Activated T-helper 2 cell treated with anti-CD3 and anti-CD28 coated beads, Interferon-gamma antibody, Interleukin-2, Interleukin-4, amounts not matched to agents 10 μg/mL and 5 μg/mL and 100 μg/mL, durations not matched to agents 14 hours and 24 hours and 36 hours (primary cell): ENCODE measurements at regions not wholly inside any gene's neighbourhood (a gene's known extent, or its start where the extent isn't known, plus 50 kb on each side); places are given as distances from the start of the nearest gene placed in this dataset.
"Not testable (repeated sequence)": the region's sequence is repeated elsewhere in the genome, so short reads cannot be mapped to it uniquely, and the experiment has no call there.

Source experiments
- DNase-seq: peaks from one replicate; pipeline ENCODE4 v3.0.0; 2021; ENCODE audit warnings: low spot score
- H3K27ac Mint-ChIP-seq: one replicate; pipeline ENCODE4 v1.8.0; 2021; ENCODE audit warnings: mixed read lengths
- H3K27me3 Mint-ChIP-seq: one replicate; pipeline ENCODE4 v1.8.0; 2021; ENCODE audit warnings: low read depth, mixed read lengths
- H3K36me3 Mint-ChIP-seq: one replicate; pipeline ENCODE4 v1.8.0; 2021; ENCODE audit warnings: low read depth, mixed read lengths
- H3K4me1 Mint-ChIP-seq: one replicate; pipeline ENCODE4 v1.8.0; 2021; ENCODE audit warnings: low read depth, mixed read lengths
- H3K4me3 Mint-ChIP-seq: one replicate; pipeline ENCODE4 v1.8.0; 2021; ENCODE audit warnings: low read depth, mild to moderate bottlenecking, moderate library complexity, mixed read lengths
- H3K9me3 Mint-ChIP-seq: one replicate; pipeline ENCODE4 v1.8.0; 2021; ENCODE audit warnings: mixed read lengths
- intact Hi-C: fragments of 100-400 bp; cut with micrococcal nuclease; formaldehyde crosslinking; loops from one replicate; pipeline ENCODE4 v1.15.1; 2023

DNA sequence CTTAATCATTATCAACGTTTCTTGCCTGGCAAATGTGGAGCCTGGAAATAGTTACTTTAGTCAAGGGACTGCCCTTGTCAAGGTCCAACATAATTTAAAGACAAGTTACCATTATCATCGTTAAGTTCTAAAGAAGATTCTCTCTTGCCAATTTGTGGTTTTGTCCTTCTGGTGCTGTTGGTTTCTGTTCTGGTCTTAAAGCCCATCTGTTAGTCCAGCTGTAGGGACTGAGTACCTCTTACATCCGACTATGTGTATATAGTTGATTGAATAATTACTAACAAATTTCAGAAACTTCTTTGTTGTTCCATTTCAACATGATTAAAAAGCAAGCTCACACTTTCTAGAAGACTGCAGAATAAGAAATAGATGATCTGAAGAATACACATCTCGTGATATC is 1854.9 kb downstream of the MAT2B start:
- peaks cover 7% of the 10 kb centered on the region for H3K9me3 Mint-ChIP-seq
- H3K36me3 Mint-ChIP-seq: no peaks in the 10 kb centered on the region
- no peaks in the 10 kb centered on the region for H3K4me1 Mint-ChIP-seq
- no peaks in the 10 kb centered on the region for H3K27me3 Mint-ChIP-seq
- no peak for DNase-seq
- H3K4me3 Mint-ChIP-seq: no peak overlapping the region
- intact Hi-C loops: no loop called here
- H3K27ac Mint-ChIP-seq: no peak overlapping the region

DNA sequence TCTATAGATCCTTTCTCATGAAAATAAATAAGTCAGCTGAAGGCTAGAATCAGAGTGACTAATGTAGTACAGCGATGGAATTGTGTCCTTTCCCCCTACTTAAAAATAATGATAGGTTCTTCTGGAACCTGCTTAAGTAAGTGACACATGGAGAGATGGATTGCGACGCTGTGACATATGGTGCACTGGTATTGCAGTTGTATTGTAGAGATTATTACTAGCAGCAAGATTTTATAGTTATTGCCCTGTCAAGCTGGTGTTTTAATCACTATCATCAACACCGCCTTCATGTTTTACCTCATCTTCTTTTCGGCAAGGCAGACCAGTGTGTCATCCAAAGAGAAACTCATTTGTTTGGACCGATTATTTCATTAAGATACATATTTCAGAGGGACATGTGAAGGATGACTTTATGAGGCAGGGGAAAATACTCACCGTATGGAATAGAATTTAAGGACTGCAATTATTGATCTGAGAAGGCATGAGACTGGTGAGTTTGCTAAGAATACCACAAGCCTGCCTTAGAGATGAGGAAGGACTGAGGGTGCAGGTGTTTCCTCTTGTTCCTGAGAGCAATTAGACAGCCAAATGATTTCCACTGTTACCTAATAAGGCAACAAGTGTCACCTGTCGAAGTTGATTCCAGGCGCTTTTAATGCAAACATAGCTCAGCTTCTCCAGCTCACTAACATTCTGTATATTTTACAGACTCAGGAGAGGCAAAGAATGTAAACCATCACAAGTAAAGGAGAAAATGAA is 1855.5 kb downstream of the MAT2B start:
- H3K27ac Mint-ChIP-seq: no peak overlapping the region

DNA sequence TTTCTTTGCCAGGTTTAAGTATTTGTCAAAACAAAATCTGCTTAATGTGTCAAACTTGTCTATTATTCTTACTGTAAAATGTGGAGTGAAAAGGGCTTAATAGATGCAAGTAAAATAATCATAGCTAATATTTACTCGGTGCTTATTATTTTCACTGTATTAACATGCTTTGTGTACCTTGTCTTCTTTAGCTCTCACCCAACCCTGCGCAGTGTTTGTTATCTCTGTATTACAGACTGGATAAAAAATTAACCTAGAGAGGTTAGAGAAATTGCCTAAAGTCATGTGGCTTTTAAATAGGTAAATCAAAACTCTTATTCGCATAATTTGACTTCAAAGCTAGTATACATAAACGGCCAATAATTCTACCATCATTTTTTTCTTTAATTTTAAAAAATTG is 1864.8 kb downstream of the MAT2B start:
- H3K27me3 Mint-ChIP-seq: no peaks in the 10 kb centered on the region
- no peak for DNase-seq
- H3K9me3 Mint-ChIP-seq: peaks cover 5% of the 10 kb centered on the region
- H3K27ac Mint-ChIP-seq: no peak overlapping the region
- intact Hi-C loops: no loop called here
- no peaks in the 10 kb centered on the region for H3K36me3 Mint-ChIP-seq
- no peak overlapping the region for H3K4me3 Mint-ChIP-seq
- no peaks in the 10 kb centered on the region for H3K4me1 Mint-ChIP-seq

More for the DNA sequence above, 1855.5 kb downstream of the MAT2B start:
- no peak for DNase-seq
- Mint-ChIP-seq H3K36me3 (no peaks in the 10 kb centered on the region), H3K4me1 (no peaks in the 10 kb centered on the region), H3K9me3 (peaks cover 10% of the 10 kb centered on the region), H3K27me3 (no peaks in the 10 kb centered on the region), H3K4me3 (no peak overlapping the region)
- intact Hi-C loops: no loop called here

DNA sequence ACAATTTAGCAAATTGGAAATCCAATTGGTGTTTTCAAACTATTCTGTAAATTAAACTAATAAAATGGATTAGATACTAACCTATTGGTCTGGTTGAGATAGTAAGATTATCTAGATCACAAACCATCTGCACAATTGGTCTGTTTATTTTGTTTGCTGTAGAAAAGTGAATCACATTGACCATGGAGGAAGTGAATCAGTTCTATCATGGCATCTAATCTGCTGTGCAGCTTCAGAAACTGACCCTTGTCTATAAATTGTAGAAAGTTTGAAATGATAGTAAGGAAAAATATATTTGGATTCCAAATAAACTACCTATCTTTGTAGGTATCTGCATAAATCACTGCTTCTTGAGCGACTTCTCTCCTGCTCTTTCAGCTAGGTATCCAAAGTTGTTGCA is 1865.4 kb downstream of the MAT2B start:
- intact Hi-C loops: no loop called here
- no peaks in the 10 kb centered on the region for H3K4me1 Mint-ChIP-seq
- no peaks in the 10 kb centered on the region for H3K27me3 Mint-ChIP-seq
- H3K9me3 Mint-ChIP-seq: no peaks in the 10 kb centered on the region
- H3K4me3 Mint-ChIP-seq: no peak overlapping the region
- H3K36me3 Mint-ChIP-seq: no peaks in the 10 kb centered on the region
- DNase-seq: no peak
- no peak overlapping the region for H3K27ac Mint-ChIP-seq

DNA sequence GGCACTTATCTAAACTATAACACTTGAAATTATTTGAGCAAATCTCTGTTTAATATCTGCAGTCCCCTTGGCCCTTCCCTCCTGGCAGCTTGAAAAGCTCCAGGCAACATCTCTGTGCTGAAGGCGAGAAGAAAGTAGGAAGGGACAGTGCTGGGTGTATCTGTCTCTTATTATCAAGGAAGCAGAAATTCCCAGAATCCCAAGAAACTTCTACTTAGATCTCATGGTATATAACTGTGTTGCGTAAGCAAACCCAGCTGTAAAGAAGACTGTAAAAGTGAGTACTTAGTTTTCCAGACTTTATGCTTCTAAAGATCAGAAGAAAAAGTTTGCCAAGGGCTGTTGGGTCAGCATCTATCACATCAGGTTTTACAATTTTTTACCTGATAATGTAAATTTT is 1869.8 kb downstream of the MAT2B start:
- intact Hi-C loops: no loop called here
- no peaks in the 10 kb centered on the region for H3K9me3 Mint-ChIP-seq

DNA sequence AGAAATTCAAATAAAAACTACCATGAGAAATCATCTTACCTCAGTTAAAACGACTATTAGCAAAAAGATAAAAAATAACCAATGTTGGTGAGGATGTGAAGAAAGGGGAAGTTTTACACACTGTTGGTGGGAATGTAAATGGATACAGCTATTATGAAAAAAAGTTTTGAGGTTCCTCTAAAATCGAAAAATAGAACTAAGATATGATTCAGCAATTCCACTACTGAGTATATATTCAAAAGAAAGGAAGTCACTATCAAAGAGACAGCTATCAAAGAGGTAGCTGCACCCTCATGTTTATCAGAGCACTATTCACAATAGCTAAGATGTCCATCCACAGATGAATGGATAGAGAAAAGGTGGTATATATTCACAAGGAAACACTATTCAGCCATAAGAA is 1888.4 kb downstream of the MAT2B start:
- Mint-ChIP-seq H3K9me3 (peaks cover 40% of the 10 kb centered on the region), H3K36me3 (no peaks in the 10 kb centered on the region), H3K27me3 (no peaks in the 10 kb centered on the region), H3K4me3 (no peak overlapping the region), H3K27ac (no peak overlapping the region), H3K4me1 (no peaks in the 10 kb centered on the region)
- DNase-seq: no peak
- intact Hi-C loops: no loop called here

More for the DNA sequence above, 1869.8 kb downstream of the MAT2B start:
- H3K4me3 Mint-ChIP-seq: no peak overlapping the region
- DNase-seq: no peak
- no peaks in the 10 kb centered on the region for H3K4me1 Mint-ChIP-seq
- no peak overlapping the region for H3K27ac Mint-ChIP-seq
- no peaks in the 10 kb centered on the region for H3K27me3 Mint-ChIP-seq
- no peaks in the 10 kb centered on the region for H3K36me3 Mint-ChIP-seq

DNA sequence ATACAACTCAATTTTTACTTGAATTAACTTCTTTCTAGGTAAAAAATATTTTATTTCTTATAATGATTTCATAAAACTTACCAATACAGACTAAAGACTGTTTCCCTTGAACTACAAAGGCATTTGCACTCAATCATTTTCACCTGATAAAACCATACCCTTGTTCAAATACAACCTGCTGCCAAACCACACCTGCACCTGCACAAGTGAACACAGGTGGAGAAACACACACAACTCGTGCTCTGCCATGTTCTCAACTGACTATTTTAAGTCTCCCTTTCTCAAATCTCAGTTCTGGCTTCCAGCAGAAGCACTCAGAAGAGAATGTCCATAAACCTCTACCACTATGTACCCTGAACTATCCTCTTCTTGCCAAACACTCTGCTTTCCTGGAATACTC is 1892.1 kb downstream of the MAT2B start:
- intact Hi-C loops: no loop called here
- H3K27me3 Mint-ChIP-seq: no peaks in the 10 kb centered on the region
- no peak overlapping the region for H3K4me3 Mint-ChIP-seq
- H3K4me1 Mint-ChIP-seq: no peaks in the 10 kb centered on the region
- DNase-seq: no peak
- no peak overlapping the region for H3K27ac Mint-ChIP-seq
- H3K9me3 Mint-ChIP-seq: peaks cover 17% of the 10 kb centered on the region
- H3K36me3 Mint-ChIP-seq: no peaks in the 10 kb centered on the region

DNA sequence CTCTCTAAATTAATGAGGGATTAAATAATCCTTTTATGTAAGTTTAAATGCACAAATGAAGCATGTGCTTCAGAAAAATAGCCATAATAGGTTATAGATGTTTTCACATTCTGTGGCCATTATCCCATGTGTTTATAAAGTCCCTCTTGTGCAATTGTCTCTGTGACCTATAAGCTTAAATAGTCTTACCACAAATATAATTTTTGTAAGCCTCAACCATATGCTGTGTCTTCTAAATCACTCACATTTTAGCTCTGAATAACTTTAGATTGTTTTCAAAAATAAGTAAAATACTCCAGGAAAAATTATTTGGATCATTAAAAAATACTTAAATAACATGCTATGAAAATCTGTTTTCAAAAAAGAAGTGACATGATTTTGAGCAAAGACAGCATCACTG is 1894.7 kb downstream of the MAT2B start:
- no peaks in the 10 kb centered on the region for H3K27me3 Mint-ChIP-seq
- no peaks in the 10 kb centered on the region for H3K4me1 Mint-ChIP-seq
- intact Hi-C loops: no loop called here
- H3K9me3 Mint-ChIP-seq: peaks cover 10% of the 10 kb centered on the region
- H3K4me3 Mint-ChIP-seq: no peak overlapping the region
- H3K36me3 Mint-ChIP-seq: no peaks in the 10 kb centered on the region
- no peak for DNase-seq
- H3K27ac Mint-ChIP-seq: no peak overlapping the region

DNA sequence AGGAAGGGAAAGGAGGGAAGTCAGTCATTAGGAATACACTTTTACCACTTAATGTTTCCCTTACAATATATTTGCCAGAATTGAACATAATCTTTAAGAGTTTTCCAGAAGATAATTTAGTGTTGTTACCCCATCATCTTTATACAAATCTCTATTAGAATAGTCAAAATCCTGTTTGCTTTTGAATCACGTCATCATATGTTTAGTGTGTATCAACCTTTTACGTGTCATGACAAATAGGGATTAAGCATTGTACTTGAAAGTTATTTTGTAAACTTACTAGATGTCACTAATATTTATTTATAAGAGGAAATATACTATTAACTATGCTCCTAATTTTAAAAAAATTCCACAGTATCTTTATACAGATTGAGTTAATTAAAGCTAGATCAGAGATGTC is 1899.5 kb downstream of the MAT2B start:
- Mint-ChIP-seq H3K4me1 (no peaks in the 10 kb centered on the region), H3K9me3 (peaks cover 32% of the 10 kb centered on the region), H3K36me3 (no peaks in the 10 kb centered on the region), H3K27ac (no peak overlapping the region), H3K27me3 (no peaks in the 10 kb centered on the region), H3K4me3 (no peak overlapping the region)
- intact Hi-C loops: no loop called here
- DNase-seq: no peak

DNA sequence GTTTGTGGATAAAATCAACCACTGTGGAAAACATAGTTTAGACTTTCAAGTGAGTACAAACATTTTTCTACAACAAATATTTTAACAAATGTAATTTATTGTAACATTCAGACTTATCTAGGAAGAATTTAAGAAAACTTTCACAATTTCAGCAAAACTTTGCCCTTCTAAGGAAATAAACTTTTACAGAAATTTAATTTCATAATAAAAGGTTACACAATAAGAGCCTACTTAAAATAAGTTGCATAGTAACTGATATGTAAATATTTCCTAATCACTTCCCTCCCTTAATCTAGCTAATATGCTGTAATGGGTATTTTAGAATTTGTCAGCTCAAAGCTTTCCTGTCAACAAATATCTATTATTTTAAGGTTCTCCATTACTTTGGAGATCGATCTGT is 1899.9 kb downstream of the MAT2B start:
- no peaks in the 10 kb centered on the region for H3K4me1 Mint-ChIP-seq
- DNase-seq: no peak
- no peak overlapping the region for H3K4me3 Mint-ChIP-seq
- no peaks in the 10 kb centered on the region for H3K36me3 Mint-ChIP-seq
- intact Hi-C loops: no loop called here
- no peaks in the 10 kb centered on the region for H3K27me3 Mint-ChIP-seq
- H3K9me3 Mint-ChIP-seq: peaks cover 36% of the 10 kb centered on the region
- no peak overlapping the region for H3K27ac Mint-ChIP-seq

DNA sequence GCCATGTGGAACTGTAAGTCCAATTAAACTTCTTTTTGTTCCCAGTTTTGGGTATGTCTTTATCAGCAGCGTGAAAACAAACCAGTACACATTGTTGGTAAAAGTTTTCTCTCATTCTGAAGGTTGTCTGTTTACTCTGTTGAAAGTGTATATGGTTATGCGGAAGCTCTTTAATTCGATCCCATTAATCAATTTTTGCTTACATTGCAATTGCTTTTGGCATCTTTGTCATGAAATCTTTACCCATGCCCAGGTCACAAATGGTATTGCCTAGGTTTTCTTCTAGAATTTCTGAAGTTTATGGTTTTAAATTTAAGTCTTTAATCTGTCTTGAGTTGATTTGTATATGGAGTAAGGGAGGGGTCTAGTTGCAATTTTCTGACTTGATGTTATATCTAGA is 1901.9 kb downstream of the MAT2B start:
- no peak for DNase-seq

DNA sequence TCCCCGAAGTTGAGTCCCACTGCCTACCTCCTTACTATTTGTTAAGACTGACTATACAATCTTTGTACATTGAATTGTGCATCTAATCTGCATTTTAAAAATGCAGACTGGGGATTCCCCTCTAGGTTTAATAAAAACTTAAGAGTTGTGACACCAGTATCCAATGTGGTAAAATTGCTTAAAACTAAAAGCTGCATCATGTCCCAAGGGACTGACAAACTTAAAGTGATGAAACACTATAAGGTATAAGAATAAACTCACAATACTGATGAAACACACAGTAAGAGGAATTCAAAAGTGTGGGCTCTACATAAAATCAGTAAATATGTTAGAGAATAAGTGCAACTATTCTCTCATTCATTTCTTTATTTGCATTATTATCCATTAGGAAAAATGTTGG is 1905.1 kb downstream of the MAT2B start:
- Mint-ChIP-seq H3K4me1 (no peaks in the 10 kb centered on the region), H3K36me3 (no peaks in the 10 kb centered on the region), H3K4me3 (no peak overlapping the region), H3K27ac (no peak overlapping the region), H3K9me3 (peaks cover 49% of the 10 kb centered on the region), H3K27me3 (no peaks in the 10 kb centered on the region)
- intact Hi-C loops: no loop called here
- DNase-seq: no peak

More for the DNA sequence above, 1901.9 kb downstream of the MAT2B start:
- no peak overlapping the region for H3K27ac Mint-ChIP-seq
- intact Hi-C loops: no loop called here
- no peaks in the 10 kb centered on the region for H3K27me3 Mint-ChIP-seq
- peaks cover 38% of the 10 kb centered on the region for H3K9me3 Mint-ChIP-seq
- H3K4me3 Mint-ChIP-seq: no peak overlapping the region
- no peaks in the 10 kb centered on the region for H3K4me1 Mint-ChIP-seq
- H3K36me3 Mint-ChIP-seq: no peaks in the 10 kb centered on the region

DNA sequence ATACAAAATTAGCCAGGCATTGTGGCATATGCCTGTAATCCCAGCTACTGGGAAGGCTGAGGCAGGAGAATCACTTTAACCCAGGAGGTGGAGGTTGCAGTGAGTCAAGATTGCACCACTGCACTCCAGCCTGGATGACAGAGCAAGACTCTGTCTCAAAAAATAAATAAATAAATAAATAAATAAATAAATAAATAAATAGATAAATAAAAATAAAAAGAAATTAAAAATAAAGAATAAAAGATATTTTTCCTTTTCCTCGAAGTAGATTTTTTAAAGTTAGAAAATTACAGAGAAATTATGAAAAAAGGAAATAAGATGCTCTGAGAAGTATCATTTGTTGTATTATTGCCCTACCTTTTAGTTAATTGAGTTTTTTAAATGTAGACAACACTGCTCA is 1906.1 kb downstream of the MAT2B start:
- DNase-seq, H3K36me3 Mint-ChIP-seq, H3K27me3 Mint-ChIP-seq, H3K27ac Mint-ChIP-seq, H3K4me3 Mint-ChIP-seq, H3K4me1 Mint-ChIP-seq, intact Hi-C loops: not testable (repeated sequence)
- H3K9me3 Mint-ChIP-seq: peaks cover 47% of the 10 kb centered on the region

DNA sequence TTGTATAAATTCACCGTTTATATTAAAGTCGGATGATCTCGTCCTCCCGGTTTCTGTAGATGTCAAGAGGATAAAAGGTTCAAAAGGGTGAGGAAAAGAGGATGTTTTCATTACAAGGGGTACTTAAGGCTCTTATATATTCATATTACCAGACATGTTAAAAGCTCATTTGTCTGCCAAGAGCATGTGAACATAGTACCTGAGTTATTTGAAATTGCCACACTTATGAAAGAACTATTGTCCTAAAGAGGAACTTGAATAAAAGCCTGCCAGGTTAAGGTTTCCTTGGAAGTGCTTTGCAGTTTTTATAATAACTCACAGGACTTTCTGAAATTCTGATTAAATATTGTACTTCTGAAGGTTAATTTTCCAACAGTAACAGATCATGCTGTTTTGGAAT is 1915.1 kb downstream of the MAT2B start:
- H3K4me3 Mint-ChIP-seq: no peak overlapping the region

More for the DNA sequence above, 1915.1 kb downstream of the MAT2B start:
- DNase-seq: no peak
- H3K36me3 Mint-ChIP-seq: no peaks in the 10 kb centered on the region
- peaks cover 6% of the 10 kb centered on the region for H3K9me3 Mint-ChIP-seq
- H3K27me3 Mint-ChIP-seq: no peaks in the 10 kb centered on the region
- H3K27ac Mint-ChIP-seq: no peak overlapping the region
- intact Hi-C loops: no loop called here
- no peaks in the 10 kb centered on the region for H3K4me1 Mint-ChIP-seq
